RKO (cell line): ENCODE measurements at regions not wholly inside any gene's neighbourhood (a gene's known extent, or its start where the extent isn't known, plus 50 kb on each side); places are given as distances from the start of the nearest gene placed in this dataset.

Experiments
- DNase-seq: peaks from one replicate; pipeline ENCODE4 v3.0.0-alpha.2; 2016; ENCODE audit warnings: low spot score

DNA sequence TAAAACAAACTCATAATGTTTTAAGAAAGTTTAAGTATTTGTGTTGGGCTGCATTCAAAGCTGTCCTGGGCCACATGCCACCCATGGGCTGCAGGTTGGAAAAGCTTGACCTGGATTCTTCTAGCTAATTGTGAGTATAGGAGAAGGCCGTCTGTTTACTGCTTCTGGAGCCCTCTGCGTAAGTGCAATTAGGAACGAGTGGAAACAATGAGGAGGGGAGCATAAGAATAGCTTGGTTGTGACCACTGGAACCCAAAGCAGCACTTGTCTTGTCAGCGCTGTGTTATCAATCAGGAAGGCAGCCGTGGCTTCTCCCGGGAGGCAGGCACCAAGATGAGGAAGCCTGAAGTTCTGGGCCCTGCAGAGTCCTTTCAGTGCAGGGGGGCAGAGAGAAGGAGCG lies 110.4 kb upstream of the MBNL2 start:
- no peak for DNase-seq

DNA sequence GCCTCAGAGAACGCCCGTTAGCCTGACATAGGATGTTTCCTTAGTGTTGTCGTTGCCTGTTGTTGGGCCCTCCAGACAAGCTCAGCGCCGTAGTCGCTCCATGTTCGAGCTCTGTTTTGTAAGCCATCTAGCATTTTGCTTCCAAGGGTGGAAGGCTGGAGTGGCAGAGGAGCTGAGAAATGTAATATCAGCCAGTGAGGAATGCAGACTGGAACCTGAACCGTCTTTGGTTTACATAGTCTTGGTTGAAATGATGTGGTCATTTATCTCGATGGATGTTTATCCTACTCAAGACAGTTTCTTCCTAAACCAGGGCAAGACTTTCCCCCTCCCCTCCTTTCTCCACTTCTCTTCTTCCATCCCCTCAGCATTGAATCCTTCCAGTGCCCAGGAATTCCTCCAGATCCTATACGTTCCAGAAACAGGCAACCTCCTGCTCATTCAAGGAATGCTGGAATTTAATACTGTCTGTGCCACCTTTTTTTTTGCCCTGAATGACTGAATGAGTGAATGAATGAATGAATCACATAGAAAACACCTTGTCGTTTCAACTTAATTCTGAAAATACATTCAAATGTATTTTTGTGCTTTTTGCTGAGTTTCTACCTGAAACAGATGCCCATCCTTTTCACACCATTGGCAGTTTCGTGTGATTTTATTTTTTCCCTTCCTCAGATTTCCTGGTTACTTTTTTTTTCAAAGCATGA lies 109.5 kb upstream of the MBNL2 start:
- DNase-seq = no peak

GRCh38 chr13:97113231-97114001 lies 108.7 kb upstream of the MBNL2 start:
- no peak for DNase-seq

DNA sequence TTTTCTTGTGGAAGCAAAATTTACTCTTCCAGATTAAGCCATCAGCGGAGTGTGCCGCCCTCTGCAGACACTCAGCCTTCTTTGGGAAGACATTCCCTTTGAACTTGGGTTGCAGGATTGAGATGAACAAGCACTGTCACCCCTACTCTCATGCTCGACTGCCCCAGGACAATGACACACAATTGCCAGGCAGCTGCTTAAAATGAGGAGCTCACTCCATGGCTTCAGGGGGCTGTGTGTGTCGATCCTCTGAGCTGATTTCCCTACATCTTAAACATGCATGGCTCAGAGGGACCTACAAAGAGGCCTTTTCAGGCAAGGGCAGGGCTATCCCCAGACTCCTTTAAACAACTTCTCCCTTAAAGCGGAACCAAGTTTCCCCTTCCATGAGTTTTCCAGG lies 107.5 kb upstream of the MBNL2 start:
- no peak for DNase-seq

DNA sequence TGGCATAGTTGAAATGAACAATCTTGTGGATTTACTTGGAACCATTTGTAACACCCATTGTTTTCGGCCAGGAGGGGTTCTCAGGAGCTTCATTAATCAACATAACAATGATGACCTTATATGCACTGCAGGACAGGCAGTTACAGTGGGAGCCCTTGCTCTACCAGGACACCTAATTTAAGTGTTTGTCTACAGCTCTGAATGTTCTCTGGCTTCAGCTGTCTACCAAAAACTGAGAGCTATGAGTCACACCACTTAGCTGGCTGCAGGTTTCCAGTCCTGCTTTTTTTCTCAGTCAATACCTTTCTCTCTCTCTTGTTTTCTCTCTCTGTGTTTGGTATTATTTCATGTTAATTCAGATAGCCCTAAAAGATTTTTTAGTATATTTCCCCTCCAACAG lies 105.4 kb upstream of the MBNL2 start:
- DNase-seq = no peak

GRCh38 chr13:97117388-97117910 lies 104.7 kb upstream of the MBNL2 start:
- DNase-seq = no peak

DNA sequence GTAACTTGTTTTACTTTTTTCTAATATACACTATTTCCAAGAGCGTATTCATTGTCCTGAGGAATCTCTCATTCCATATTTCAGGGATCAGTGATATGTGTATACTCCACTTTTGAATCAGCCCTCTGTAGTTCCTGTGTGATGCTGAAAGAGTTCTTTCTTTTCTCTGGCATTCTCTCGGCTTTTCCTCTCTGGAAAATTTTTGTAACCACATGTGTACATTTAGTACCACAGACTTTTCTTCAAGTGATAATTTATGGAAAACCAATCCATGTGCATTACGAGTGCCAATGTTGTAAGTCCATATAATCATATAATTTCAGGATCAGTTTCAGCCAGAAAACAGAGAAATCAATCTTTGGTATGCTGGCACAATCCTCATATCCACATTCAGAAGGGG lies 102.2 kb upstream of the MBNL2 start:
- DNase-seq = no peak

- DNase-seq = peak; percentile 35
Observed at GRCh38 chr13:97120346-97120745, 101.8 kb upstream of the MBNL2 start.

DNA sequence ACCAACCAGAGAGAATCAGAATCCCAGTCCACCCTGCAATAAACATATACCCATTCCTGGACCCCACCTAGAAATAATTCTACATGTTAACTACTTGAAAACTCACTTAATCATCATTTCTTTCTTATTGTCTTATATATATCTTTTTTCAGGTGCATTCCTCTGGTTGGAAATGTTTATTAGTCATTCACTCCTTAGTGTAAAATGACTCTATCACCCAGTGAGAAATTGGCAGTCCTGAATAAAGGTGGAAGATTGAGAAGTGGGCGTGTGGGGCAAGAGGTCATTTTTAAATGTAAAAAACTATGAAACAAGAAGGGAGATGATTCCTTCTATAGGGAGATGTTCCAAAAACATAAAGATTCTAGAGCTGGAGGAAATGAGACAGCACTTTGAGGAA lies 101.2 kb upstream of the MBNL2 start:
- no peak for DNase-seq

- DNase-seq = no peak
Observed at GRCh38 chr13:97121894-97122293, 100.2 kb upstream of the MBNL2 start.

GRCh38 chr13:97122381-97122996 lies 99.6 kb upstream of the MBNL2 start:
- peak; percentile 45 for DNase-seq

DNA sequence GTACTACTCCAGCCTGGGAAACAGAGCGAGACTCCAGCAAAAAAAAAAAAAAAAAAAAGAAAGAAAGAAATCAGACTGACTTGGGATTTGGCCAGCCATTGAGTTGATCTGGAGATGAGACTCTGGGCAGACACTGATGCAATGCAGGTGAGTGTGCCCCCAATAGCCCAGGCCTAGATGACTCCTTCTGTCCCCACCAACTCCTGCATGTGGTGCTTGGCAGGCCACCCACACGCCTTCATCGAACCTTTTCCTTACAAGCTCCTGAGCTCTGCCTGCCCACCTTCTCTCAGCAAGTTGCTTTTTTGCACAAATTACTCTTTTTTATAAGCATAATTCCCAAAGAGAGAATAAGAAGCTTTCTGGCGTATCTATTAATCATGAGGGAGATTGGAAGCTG lies 97.9 kb upstream of the MBNL2 start:
- no peak for DNase-seq

DNA sequence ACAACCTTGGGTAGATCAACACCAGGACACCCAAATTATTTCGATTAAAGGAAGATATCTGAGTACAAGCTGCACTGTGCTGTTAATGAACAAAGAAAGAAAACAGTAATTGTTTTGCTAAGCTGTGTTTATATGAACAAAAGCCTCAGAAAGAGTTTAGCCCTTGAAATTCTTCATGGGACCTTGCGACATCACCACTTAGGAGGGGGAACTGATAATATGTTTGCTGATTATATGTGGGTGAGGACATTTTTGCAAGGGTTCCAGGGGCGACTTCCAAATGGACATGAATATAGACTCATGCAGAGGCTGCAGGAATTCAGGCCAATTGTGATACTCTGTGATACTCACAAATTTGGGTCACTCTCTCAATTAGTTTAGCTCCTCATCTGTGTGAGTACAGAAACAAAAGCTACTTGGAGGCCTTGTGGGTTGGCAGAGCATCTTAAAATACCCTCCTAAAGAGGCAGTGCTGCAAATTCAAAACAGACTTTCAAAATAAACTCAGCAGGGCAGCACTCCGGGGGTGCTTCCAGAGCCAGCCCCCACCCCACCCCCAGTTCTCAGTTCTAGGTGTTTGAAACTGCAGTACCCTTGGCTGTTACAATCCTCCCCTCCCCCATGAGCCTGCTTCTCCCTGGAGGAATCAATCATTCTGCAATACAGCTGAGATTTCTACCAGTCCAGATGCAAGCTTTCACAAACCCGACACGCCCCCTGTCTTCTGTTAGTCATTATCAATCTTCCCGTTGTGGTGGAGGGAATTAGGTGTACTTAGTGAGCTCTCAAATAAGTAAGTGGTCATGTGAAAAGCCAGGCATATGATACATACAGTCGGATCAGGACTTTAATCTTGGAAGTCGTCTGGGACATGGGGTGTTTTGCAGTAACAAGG lies 97.0 kb upstream of the MBNL2 start:
- DNase-seq = peak; percentile 42

DNA sequence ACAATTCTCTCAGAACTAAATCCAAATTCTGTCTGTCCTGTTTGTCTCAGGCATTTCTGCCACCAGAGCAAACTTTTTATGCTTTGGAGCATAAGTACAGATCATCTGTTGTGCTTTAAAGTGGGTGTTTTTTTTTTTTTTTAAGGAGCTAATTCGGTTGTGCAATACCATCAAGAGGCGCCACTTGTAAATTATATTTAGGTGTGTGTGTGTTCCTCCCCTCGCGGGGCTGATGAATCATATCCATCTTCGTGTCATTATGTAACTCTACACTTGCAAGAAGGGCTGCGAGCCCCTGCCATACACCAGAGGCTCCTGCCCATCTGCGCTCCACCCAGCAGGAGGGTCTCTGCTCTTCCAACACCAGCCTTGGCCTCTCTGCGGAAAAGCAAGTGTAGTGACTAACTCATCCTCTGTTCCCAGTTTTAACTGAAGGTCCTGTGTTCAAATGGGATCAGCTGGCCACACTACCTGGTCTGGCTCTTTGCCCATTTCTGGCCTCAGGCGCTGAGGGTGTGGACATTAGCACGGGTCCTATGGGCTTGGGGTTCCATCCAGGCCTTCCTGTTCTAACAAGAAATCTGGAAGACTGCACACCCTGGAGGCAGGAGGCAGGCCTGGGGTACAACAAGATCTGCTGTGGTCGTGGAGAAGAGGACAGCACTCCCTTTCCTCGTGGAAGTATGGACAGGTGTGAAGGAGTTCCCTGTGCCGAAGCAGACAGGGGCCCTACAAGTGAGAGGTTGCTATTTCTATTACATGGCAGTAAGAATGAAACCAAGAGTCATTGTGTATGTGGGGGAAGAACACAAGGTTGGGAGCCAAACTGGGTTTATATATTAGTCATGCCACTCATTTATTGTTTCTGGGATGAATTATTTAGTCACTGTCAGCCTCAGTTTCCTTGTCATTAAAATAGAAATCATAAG lies 96.1 kb upstream of the MBNL2 start:
- no peak for DNase-seq

GRCh38 chr13:97127842-97128241 lies 94.3 kb upstream of the MBNL2 start:
- no peak for DNase-seq

DNA sequence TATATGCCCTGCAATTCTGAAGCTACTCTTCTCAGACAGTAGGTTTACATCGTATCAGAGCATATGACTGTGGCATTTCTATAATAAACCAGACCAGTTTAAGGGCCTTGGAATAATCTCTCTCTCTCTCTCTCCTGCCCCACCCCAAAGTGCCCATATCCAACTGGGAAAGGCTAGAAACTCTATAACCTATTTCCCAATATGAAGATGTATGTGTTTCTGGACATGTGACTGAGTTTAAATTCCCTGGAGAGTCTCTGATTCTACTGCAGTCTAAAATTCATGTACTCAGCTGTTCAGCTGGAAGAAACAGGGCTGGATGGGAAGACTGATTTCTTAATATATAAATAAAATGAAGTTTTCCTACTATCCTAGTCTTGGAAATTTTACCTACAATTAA lies 91.9 kb upstream of the MBNL2 start:
- DNase-seq = no peak

GRCh38 chr13:97131447-97131846 lies 90.7 kb upstream of the MBNL2 start:
- DNase-seq = no peak

GRCh38 chr13:97133554-97133953 lies 88.6 kb upstream of the MBNL2 start:
- DNase-seq = no peak

GRCh38 chr13:97133955-97134354 lies 88.2 kb upstream of the MBNL2 start:
- DNase-seq = no peak

DNA sequence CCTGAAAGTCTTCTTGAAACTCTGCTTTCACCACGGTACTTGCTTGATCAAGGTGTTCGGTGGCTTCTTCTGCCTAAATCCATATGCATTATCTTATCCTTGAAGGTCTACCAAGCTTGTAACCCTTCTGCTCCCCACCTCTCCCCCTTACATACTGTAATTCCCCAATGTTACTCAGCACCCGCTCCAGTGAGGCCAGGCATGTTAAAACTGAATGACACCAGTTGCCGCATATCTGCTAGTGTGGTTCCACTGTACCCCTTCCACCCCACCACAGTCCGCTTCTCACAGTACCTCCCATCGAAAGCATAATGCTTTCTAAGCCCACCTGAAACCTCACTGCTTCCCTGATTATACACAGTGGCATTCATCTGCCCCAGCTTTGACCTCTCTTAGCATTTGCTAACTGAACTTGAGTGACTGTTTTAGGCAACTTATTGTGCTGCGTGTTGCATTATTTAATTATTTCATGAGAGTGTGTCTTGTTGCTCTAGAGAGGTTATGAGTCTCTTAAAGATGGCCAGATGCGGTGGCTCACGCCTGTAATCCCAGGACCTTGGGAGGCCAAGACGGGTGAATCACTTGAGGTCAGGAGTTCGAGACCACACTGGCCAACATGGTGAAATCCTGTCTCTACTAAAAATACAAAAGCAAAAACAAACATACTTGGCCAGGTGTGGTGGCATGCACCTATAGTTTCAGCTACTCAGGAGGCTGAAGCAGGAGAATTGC lies 87.6 kb upstream of the MBNL2 start:
- DNase-seq = no peak
